Hematopoietic multipotent progenitor cell (in vitro differentiated cells): ENCODE measurements at regions not wholly inside any gene's neighbourhood (a gene's known extent, or its start where the extent isn't known, plus 50 kb on each side); places are given as distances from the start of the nearest gene placed in this dataset.
"Not testable (repeated sequence)": the region's sequence is repeated elsewhere in the genome, so short reads cannot be mapped to it uniquely, and the experiment has no call there.

Experiments
- DNase-seq, 3 donors: peaks; one replicate each; pipeline ENCODE4 v3.0.0-alpha.2; 2011 to 2015; ENCODE audit warnings: low read depth in 2 of 3, low spot score in 2 of 3

DNA sequence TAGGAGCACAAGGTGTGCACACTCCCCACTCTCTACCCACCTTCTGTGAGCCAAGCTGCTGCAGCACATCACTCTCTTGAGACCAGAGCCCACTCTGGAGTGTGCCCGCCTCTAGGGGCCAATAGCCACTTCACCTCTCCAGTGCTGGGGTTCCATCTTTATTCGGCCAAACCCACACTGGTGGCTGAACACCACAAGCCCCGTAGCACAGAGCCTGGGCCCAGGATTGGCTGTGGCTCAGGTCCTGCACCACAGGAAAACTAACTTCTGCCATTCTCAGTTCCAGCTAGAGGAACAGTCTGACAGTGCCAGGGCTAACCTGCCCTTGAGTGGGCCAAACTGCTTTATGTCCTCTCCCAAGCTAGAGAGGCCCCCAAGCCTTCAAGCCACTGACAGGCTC is 111.0 kb upstream of the TOX3 start:
- DNase-seq, result no peak

DNA sequence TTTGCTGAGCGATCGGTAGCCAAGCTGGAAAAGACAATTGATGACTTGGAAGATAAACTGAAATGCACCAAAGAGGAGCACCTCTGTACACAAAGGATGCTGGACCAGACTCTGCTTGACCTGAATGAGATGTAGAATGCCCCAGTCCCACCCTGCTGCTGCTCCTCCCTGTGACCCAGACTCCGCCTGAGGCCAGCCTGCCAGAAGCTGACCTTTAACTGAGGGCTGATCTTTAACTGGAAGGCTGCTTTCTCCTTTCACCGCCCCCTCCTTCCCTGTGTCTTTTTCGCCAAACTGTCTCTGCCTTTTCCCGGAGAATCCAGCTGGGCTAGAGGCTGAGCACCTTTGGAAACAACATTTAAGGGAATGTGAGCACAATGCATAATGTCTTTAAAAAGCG is 109.0 kb upstream of the TOX3 start:
- not testable (repeated sequence) for DNase-seq

DNA sequence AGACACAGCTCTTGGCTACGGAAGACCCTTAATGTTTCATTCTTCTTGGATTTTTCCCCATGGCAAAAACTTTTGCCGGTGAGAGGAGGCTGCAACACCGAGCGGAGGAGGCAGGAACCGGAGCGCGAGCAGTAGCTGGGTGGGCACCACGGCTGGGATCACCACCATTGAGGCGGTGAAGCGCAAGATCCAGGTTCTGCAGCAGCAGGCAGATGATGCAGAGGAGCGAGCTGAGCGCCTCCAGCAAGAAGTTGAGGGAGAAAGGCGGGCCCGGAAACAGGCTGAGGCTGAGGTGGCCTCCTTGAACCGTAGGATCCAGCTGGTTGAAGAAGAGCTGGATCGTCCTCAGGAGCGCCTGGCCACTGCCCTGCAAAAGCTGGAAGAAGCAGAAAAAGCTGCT is 108.2 kb upstream of the TOX3 start:
- DNase-seq, result not testable (repeated sequence)

DNA sequence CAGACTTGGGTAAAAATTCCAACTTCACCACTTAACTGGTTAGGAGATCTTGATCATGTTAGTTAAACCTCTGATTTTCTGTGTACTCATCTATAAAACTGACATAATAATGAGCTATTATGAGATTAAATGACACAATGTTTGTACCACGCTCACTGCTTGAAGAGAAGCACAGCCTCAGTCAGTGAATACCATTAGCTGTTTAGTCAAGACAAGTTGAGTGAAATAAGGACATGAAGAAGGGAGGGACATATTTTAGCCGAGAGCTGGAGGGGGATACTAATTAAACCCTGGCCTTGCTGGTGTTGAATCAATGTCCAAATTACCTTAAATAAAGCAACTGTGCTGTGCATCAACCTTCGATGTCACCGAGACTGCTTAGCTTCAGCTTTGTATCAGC is 105.1 kb upstream of the TOX3 start:
- DNase-seq, result no peak

- DNase-seq, result no peak
Observed at GRCh38 chr16:52650789-52651188, 103.8 kb upstream of the TOX3 start.

DNA sequence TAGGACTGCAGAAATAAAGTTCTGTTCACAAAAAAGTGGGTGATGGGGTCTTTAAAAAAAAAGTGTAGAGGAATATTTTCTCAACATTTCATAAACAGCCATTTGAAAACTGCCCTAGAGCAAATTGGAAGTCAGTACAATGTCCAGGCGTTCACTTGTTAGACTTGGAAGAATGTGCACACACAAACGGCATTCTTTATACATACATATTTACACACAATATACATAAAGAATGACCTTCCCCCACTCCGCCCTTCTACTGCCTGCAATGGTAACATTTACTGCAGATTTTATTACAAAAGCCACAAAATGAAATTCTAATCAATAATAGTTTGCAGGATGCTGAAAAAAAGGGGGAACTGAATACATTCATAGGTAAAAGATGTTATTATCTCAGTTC is 103.4 kb upstream of the TOX3 start:
- no peak for DNase-seq

DNA sequence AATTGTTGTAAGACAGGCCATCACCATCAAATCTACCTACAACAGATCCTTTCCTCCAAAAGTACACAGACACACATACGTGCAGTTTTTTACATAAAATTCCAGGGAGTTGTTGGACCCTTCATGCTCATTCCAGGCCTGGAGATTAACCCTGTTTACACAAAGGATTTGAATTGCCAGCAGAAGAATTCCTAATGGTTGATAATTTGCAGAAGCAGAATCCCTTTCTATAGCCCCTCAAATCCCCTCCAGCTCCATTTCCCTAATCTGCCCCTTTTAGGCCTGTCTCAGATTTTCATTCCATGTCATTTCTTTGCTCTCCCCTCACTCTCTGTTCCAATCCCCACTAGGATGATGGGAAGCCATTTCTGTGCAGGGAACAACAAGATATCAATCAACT is 102.9 kb upstream of the TOX3 start:
- DNase-seq, result no peak

- no peak for DNase-seq
Observed at GRCh38 chr16:52647588-52647987, 100.6 kb upstream of the TOX3 start.

GRCh38 chr16:52643006-52643405 is 96.1 kb upstream of the TOX3 start:
- DNase-seq, result no peak

GRCh38 chr16:52634528-52634927 is 87.6 kb upstream of the TOX3 start:
- DNase-seq, result no peak

GRCh38 chr16:52634104-52634503 is 87.2 kb upstream of the TOX3 start:
- DNase-seq, result no peak

- no peak for DNase-seq
Observed at GRCh38 chr16:52633230-52633629, 86.3 kb upstream of the TOX3 start.

- no peak for DNase-seq
Observed at GRCh38 chr16:52631711-52632110, 84.8 kb upstream of the TOX3 start.

DNA sequence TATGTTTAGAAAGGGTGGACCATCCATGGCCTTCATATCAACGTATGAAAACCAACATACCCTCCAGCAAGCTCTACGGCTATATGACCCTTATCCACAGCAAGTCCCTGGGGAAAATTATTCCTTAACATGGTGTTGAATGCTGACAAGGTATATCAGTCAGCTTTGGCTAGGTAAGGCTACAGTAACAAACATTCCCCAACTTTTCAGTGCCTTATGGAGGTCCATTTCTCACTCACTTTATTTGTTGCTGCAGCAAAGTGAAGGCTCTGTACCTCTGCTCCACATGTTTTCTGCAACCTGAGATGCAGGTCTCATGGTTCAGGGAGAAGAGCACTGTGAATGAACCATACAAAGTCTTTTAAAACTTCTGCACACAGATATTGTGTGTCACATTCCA is 83.8 kb upstream of the TOX3 start:
- no peak for DNase-seq

- DNase-seq, result no peak
Observed at GRCh38 chr16:52629296-52629695, 82.4 kb upstream of the TOX3 start.

GRCh38 chr16:52624891-52625290 is 77.9 kb upstream of the TOX3 start:
- DNase-seq, result no peak

DNA sequence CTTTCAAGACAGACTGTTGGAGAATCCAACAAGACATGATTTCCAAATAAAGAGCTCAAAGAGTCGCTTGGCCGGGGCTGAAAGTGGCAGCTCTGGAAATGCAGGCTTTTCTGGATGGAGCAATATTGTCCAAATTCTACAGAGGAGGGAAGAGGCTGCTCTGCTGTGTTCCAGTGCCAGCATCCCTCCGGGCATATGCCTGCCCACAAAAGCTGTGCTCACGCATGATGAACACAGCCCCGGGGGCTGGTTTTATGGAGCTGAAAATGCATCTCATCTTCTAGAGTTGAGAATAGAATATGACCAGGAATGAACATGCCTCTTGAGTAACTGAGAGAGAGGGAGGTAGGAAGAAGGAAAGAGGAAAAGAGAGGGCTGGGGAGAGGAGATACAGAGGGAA is 74.7 kb upstream of the TOX3 start:
- DNase-seq, result no peak

DNA sequence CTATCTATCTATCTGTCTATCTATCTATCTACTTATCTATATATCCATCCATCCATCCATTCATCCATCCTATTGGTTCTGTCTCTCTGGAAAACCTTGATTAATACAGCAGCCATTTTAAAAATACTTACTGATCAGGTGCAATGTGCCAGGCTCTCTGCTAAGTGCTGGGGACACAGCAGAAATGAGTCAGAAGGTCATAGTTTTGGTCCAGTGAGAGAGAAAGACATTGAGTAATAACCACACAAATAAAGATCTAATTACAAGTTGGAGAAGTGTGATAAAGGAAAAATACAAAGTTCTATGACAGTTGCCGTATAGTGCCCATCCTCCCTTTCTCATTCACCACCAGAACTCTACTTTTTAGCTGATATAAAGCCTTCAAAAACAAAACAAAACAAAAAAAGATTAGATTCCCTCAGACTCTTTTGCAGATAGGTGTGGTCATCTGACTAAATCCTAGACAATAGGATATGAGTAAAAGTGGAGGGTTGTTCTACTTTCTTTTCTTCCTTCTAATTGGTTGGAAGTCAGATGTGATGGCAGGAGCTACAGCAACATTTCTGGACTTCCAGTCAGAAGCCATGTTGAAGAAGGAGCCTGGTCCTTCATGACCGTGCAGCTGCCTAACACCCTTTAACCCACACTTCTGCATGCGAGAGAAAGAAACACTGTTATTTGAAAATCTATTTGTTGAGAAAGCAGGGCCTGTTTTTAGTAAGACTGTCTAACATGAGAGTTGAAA is 72.0 kb upstream of the TOX3 start:
- DNase-seq, result no peak

GRCh38 chr16:52617591-52617990 is 70.6 kb upstream of the TOX3 start:
- DNase-seq, result no peak

- no peak for DNase-seq
Observed at GRCh38 chr16:52613508-52613907, 66.6 kb upstream of the TOX3 start.

DNA sequence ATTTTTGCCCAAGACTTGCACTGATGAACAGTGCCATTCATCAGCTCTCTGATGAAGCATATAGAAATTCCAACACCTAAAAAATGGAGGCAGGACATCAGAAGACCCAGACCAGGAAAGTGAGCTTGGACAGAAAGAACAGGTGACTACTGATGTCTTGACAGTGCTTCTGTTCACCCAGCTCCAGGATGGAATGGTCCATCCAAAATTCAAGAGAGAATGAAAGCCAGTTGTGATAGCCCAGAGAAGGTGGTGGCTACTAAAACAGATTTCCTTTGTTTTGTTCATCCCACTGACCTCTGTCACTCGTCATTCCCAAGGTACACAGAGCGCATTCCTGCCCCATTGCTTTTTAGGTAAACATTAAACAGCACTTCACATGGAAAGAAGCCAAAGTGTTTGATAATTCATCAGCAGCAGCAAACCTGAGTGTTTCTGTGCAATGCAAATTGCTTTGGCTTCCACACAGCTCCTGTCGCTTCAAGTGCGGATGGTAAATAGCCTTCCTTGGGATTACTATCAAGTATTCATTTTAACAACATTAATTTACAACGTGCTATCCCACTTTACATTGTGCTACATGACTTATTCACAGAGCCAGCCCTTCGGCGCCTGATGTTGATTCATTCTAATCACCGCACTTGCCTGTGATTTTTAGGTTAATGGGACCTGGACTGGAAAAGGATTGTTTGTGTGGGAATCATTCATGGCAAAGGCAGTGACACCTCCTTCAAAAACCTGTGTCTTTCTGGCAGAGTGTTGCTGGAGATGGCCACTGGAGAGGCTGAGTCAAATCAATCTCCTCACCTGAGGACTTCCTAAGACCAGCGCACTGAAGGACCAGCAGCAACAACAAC is 65.1 kb upstream of the TOX3 start:
- no peak for DNase-seq

- DNase-seq, result no peak
Observed at GRCh38 chr16:52603015-52603414, 56.1 kb upstream of the TOX3 start.
